Neuronal stem cell (in vitro differentiated cells): ENCODE measurements at regions not wholly inside any gene's neighbourhood (a gene's known extent, or its start where the extent isn't known, plus 50 kb on each side); places are given as distances from the start of the nearest gene placed in this dataset.
A peak's percentile ranks its signal among the peaks of the same experiment; 100 is the strongest.

Source experiments
- DNase-seq: peaks from one replicate; pipeline ENCODE4 v3.0.0-alpha.2; 2013; ENCODE audit warnings: low spot score
- H2AFZ ChIP-seq: one replicate; pipeline ENCODE4 v1.6.1; 2013; ENCODE audit warnings: mild to moderate bottlenecking, low read length, inconsistent platforms
- H2AK5ac ChIP-seq: 2 replicates; pipeline ENCODE4 v1.6.1; 2013; ENCODE audit warnings: low read depth, mild to moderate bottlenecking, inconsistent platforms, low read length, moderate library complexity, mixed read lengths
- H2BK120ac ChIP-seq: 2 replicates; pipeline ENCODE4 v1.6.1; 2013; ENCODE audit warnings: low read depth, mild to moderate bottlenecking, inconsistent platforms, low read length, moderate library complexity, mixed read lengths
- H2BK12ac ChIP-seq: one replicate; pipeline ENCODE4 v1.6.1; 2013; ENCODE audit warnings: low read length, inconsistent platforms
- H2BK15ac ChIP-seq: 2 replicates; pipeline ENCODE4 v1.6.1; 2013; ENCODE audit warnings: mild to moderate bottlenecking, low read length, inconsistent platforms, mixed read lengths
- H2BK5ac ChIP-seq: one replicate; pipeline ENCODE4 v1.6.1; 2013; ENCODE audit warnings: inconsistent platforms, mild to moderate bottlenecking, low read length, moderate library complexity
- H3K14ac ChIP-seq: one replicate; pipeline ENCODE4 v1.6.1; 2013; ENCODE audit warnings: low read length, inconsistent platforms
- H3K18ac ChIP-seq: 2 replicates; pipeline ENCODE4 v1.6.1; 2013; ENCODE audit warnings: low read length, inconsistent platforms
- H3K23ac ChIP-seq: 2 replicates; pipeline ENCODE4 v1.6.1; 2013; ENCODE audit warnings: low read depth, mild to moderate bottlenecking, mixed read lengths, low read length, inconsistent platforms; ENCODE audit not compliant: poor library complexity
- H3K27ac ChIP-seq: replicated peaks from 3 replicates; pipeline ENCODE4 v1.5.1; 2013; ENCODE audit warnings: low read length, inconsistent platforms
- H3K27me3 ChIP-seq, 3 experiments: 2 replicates each; pipeline ENCODE4 v1.6.1; 2013; ENCODE audit warnings: low read length in 3 of 3, mild to moderate bottlenecking in 2 of 3, inconsistent platforms in 1 of 3, low read depth in 1 of 3, mixed read lengths in 1 of 3, moderate library complexity in 1 of 3; ENCODE audit not compliant: control insufficient read depth in 3 of 3, insufficient read depth in 3 of 3
- H3K36me3 ChIP-seq, 2 donors: replicated peaks in 1 of 2; 2 replicates each; pipeline ENCODE4 v1.6.1; 2013; ENCODE audit warnings: low read length in 2 of 2; ENCODE audit not compliant: control insufficient read depth in 2 of 2, insufficient read depth in 2 of 2
- H3K4ac ChIP-seq: 2 replicates; pipeline ENCODE4 v1.6.1; 2013; ENCODE audit warnings: inconsistent platforms, mild to moderate bottlenecking, low read length, moderate library complexity
- H3K4me1 ChIP-seq, 2 donors: 1 replicate in 1 of 2; 2 replicates in 1 of 2; pipeline ENCODE4 v1.6.1; 2013; ENCODE audit warnings: low read length in 2 of 2, low read depth in 1 of 2; ENCODE audit not compliant: control insufficient read depth in 2 of 2, insufficient read depth in 1 of 2
- H3K4me2 ChIP-seq: one replicate; pipeline ENCODE4 v1.6.1; 2013; ENCODE audit warnings: mild to moderate bottlenecking, low read length, inconsistent platforms; ENCODE audit not compliant: insufficient read depth, poor library complexity, severe bottlenecking
- H3K4me3 ChIP-seq, 2 donors: 2 replicates each; pipeline ENCODE4 v1.5.1; 2013; ENCODE audit warnings: low read length in 2 of 2, mild to moderate bottlenecking in 2 of 2, inconsistent platforms in 1 of 2, moderate library complexity in 1 of 2
- H3K79me1 ChIP-seq: one replicate; pipeline ENCODE4 v1.6.1; 2013; ENCODE audit warnings: low read depth, mild to moderate bottlenecking, inconsistent platforms, low read length, moderate library complexity
- H3K9ac ChIP-seq: one replicate; pipeline ENCODE4 v1.6.1; 2013; ENCODE audit warnings: mild to moderate bottlenecking, low read depth, low read length, inconsistent platforms; ENCODE audit not compliant: poor library complexity
- H3K9me3 ChIP-seq, 2 donors: replicated peaks in 1 of 2; 2 replicates each; pipeline versions ENCODE3 to v1.6.1; 2013; ENCODE audit warnings: low read length in 2 of 2, mild to moderate bottlenecking in 2 of 2, inconsistent platforms in 1 of 2, low read depth in 1 of 2, mixed read lengths in 1 of 2, moderate library complexity in 1 of 2; ENCODE audit not compliant: control insufficient read depth in 2 of 2, insufficient read depth in 1 of 2
- H4K8ac ChIP-seq: one replicate; pipeline ENCODE4 v1.6.1; 2013; ENCODE audit warnings: low read depth, mild to moderate bottlenecking, inconsistent platforms, low read length, moderate library complexity
- H4K91ac ChIP-seq: one replicate; pipeline ENCODE4 v1.6.1; 2013; ENCODE audit warnings: low read length, low read depth, mild to moderate bottlenecking, inconsistent platforms; ENCODE audit not compliant: poor library complexity
- WGBS, 2 donors: extraction: QIAGEN DNeasy Blood & Tissue Kit; methylation state at CpG; one replicate each; pipeline ENCODE4 v1.1.7; 2013; ENCODE audit warnings: missing lambda C conversion rate in 2 of 2, mixed read lengths in 1 of 2; ENCODE audit not compliant: insufficient read length in 2 of 2, insufficient replicate concordance in 1 of 2; ENCODE audit errors: extremely low coverage in 2 of 2; 5-methylcytosine and 5-hydroxymethylcytosine counted together

DNA sequence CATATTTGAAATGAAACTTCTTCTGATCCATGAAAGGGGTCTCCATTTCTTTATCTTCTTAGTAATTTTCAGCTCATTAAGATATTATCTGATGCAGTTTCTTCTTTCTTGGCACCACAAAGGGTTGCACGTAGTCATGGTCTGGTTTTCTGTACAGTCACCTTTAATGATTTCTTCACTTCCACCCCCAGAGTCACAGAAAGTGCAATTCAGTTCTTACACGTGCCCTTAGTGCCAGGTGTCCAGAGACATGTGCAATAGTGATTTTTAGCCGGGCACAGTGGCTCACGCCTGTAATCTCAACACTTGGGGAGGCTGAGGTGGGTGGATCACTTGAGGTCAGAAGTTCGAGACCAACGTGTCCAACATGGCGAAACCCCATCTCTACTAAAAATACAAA, 202.8 kb upstream of the MTNR1B start:
- H4K8ac ChIP-seq, result no peak overlapping the region
- no peaks in the 10 kb centered on the region for H3K27me3 ChIP-seq
- H2AK5ac ChIP-seq, result no peak overlapping the region
- no peak overlapping the region for H2BK15ac ChIP-seq
- no peak overlapping the region for H4K91ac ChIP-seq
- no peak overlapping the region for H3K23ac ChIP-seq
- no peak overlapping the region for H3K27ac ChIP-seq
- no peak for DNase-seq
- H3K4me1 ChIP-seq, result peaks cover 5 to 11% of the 10 kb centered on the region in 2 donors
- H3K9me3 ChIP-seq, result no peaks in the 10 kb centered on the region
- no peak overlapping the region for H3K18ac ChIP-seq
- H3K36me3 ChIP-seq, result peaks cover 2 to 87% of the 10 kb centered on the region in 2 donors
- no peaks in the 10 kb centered on the region for H3K79me1 ChIP-seq
- H2BK5ac ChIP-seq, result no peak overlapping the region
- WGBS, 2 donors, result no CpG with 5 or more reads among the region's 7 CpGs
- no peak overlapping the region for H2BK12ac ChIP-seq
- no peak overlapping the region for H3K4me3 ChIP-seq
- no peak overlapping the region for H2BK120ac ChIP-seq
- no peak overlapping the region for H3K9ac ChIP-seq
- no peak overlapping the region for H2AFZ ChIP-seq
- no peak overlapping the region for H3K4me2 ChIP-seq
- no peak overlapping the region for H3K4ac ChIP-seq
- H3K14ac ChIP-seq, result no peak overlapping the region

DNA sequence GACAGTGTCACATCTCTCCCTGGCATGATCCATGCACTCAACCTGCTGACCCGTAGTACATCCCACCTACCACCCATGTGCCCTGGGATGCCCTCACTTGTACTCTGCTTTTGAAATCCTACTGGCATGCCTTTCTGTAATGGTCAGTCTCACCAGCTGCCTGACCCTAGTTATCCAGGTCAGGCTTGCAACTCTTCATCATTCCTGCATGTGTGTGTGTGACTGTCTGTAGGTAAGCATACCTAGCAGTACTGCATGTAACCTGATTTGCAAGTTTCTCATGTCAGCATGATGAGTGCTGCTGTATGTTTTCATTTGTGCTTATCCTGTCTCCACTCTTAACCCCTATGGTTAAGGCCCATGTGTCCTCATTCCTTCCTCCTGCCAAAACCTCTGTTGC, 202.0 kb upstream of the MTNR1B start:
- WGBS, 2 donors, result no CpG with 5 or more reads among the region's 1 CpG
- H3K4me2 ChIP-seq, result no peak overlapping the region
- no peak overlapping the region for H2BK5ac ChIP-seq
- no peaks in the 10 kb centered on the region for H3K79me1 ChIP-seq
- no peak overlapping the region for H3K4ac ChIP-seq
- H2BK120ac ChIP-seq, result no peak overlapping the region
- no peak overlapping the region for H3K27ac ChIP-seq
- DNase-seq, result no peak
- peaks cover 5 to 11% of the 10 kb centered on the region in 2 donors for H3K4me1 ChIP-seq
- no peaks in the 10 kb centered on the region for H3K27me3 ChIP-seq
- H3K9ac ChIP-seq, result no peak overlapping the region
- no peak overlapping the region for H4K8ac ChIP-seq
- H3K14ac ChIP-seq, result no peak overlapping the region
- no peak overlapping the region for H4K91ac ChIP-seq
- no peak overlapping the region for H2BK15ac ChIP-seq
- H2BK12ac ChIP-seq, result no peak overlapping the region
- no peak overlapping the region for H3K18ac ChIP-seq
- H2AFZ ChIP-seq, result no peak overlapping the region
- H3K4me3 ChIP-seq, result peak overlapping the region in 1 of 2 donors; percentile 4
- H3K36me3 ChIP-seq, result peaks cover 2 to 79% of the 10 kb centered on the region in 2 donors
- no peak overlapping the region for H3K23ac ChIP-seq
- H2AK5ac ChIP-seq, result no peak overlapping the region
- H3K9me3 ChIP-seq, result no peaks in the 10 kb centered on the region

DNA sequence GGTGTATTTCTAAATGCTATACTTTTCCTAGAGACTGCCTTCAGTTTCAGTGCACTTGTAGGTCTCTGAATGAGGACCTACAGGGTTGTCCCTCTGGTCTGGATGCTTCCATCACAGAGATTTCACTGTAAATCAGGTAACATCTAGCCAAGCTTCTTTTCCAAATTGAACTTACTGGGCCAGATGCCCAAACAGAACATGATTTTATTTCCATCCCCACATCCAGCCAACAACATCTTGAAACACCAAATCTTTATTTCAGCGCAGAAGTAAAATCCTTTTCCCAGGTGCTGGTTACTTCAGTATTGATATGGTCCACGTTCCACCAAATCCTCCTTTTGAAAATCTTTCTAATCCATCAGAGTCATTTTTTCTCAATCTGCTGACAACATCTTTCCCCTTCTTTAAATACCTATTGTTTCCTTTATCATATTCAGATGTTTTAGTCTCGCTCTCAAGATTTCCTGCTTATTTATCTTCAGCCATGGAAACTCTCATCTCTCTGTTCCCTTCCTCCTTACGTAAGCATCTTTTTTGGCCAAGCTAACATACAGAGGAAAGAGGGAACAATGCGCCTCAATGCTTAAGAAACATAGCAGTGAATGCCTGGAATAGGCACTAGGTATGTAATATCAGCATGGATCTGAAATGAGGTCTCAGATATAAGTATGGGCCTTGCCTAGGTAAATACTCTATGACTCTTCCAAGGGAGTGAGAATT, 201.2 kb upstream of the MTNR1B start:
- Histone ChIP-seq H3K4me1 (peaks cover 5 to 11% of the 10 kb centered on the region in 2 donors), H2AFZ (no peak overlapping the region), H2AK5ac (no peak overlapping the region), H3K4me3 (no peak overlapping the region), H3K18ac (no peak overlapping the region), H3K27me3 (no peaks in the 10 kb centered on the region), H2BK120ac (no peak overlapping the region), H3K4ac (no peak overlapping the region), H2BK5ac (no peak overlapping the region), H3K27ac (no peak overlapping the region), H3K9me3 (no peaks in the 10 kb centered on the region), H3K4me2 (no peak overlapping the region), H4K8ac (no peak overlapping the region), H3K79me1 (no peaks in the 10 kb centered on the region), H3K9ac (no peak overlapping the region), H2BK12ac (no peak overlapping the region), H3K23ac (no peak overlapping the region), H4K91ac (no peak overlapping the region), H3K14ac (no peak overlapping the region), H3K36me3 (peaks cover 2 to 77% of the 10 kb centered on the region in 2 donors), H2BK15ac (no peak overlapping the region)
- WGBS, 2 donors, result no CpG with 5 or more reads among the region's 5 CpGs
- DNase-seq, result no peak

DNA sequence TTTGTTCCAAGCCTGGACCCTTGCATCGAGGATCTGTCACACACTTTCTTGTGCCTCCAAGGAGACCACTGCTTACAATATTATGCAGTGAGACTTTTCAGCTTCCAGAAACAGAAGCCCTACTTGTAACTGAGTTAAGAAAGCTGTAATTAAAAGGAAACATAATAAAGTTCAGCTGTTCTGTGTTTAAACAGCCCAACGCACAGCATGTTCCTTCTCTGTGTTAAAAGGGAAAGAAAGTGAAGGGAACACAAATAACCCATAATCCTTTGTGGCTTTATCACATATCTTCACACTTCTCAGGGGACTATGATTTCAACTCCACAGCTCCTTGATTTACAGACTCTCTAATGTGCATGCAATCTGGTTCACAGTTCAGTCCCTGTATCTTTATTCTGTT, 200.3 kb upstream of the MTNR1B start:
- Histone ChIP-seq H3K18ac (no peak overlapping the region), H2BK15ac (no peak overlapping the region), H3K4me2 (no peak overlapping the region), H2AK5ac (no peak overlapping the region), H3K27me3 (no peaks in the 10 kb centered on the region), H3K4ac (no peak overlapping the region), H3K36me3 (peaks cover 2 to 71% of the 10 kb centered on the region in 2 donors), H3K4me1 (peaks cover 5 to 11% of the 10 kb centered on the region in 2 donors), H2BK5ac (no peak overlapping the region), H3K79me1 (no peaks in the 10 kb centered on the region), H4K91ac (no peak overlapping the region), H3K23ac (no peak overlapping the region), H4K8ac (no peak overlapping the region), H3K9me3 (no peaks in the 10 kb centered on the region), H2AFZ (no peak overlapping the region), H3K14ac (no peak overlapping the region), H3K27ac (no peak overlapping the region), H2BK12ac (no peak overlapping the region), H3K4me3 (no peak overlapping the region), H3K9ac (no peak overlapping the region), H2BK120ac (no peak overlapping the region)
- DNase-seq, result no peak
- no CpG with 5 or more reads among the region's 2 CpGs for WGBS, 2 donors
